ENCODE measurements at regions not wholly inside any gene's neighbourhood (a gene's known extent, or its start where the extent isn't known, plus 50 kb on each side); places are given as distances from the start of the nearest gene placed in this dataset.

DNA sequence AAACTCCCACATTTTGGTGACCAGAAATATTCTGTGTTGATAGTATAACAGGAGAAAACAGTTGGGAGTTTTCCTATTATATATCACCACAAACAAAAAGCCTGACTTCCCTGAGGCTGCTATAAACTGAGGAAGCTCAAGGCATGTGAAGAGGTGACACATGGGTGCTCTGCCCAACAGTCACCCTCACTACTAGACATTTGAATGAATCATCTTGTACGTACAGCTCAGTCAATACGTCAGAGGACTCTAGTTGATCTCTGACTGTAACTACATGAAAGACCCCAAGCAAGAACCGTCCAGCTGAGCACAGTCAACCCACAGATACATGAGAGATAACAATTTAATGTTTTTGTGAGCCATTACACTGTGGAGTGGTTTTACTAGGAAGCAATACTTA is 338.3 kb upstream of the ATP11B start:
- DNase-seq (ENCODE audit: low read depth) = no peak

DNA sequence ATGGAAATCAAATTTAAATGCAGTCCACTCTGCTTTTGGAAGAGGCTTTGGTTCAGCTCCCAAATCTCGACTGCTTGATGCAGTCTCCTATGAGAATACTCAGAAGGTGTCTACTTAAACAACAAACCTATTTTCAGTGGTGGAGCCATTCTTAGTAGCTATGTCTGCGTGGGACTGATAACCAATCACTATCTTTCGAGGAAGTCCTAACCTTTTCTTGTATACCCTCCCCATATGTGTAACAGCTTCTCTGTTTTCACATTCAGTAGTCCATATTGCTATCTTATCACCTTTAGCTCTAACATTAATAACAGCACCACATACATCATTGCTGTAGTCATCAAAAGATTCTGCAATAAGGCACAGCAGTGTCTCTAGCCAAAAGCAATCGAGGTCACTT is 333.0 kb upstream of the ATP11B start:
- no peak for DNase-seq (ENCODE audit: low read depth)

DNA sequence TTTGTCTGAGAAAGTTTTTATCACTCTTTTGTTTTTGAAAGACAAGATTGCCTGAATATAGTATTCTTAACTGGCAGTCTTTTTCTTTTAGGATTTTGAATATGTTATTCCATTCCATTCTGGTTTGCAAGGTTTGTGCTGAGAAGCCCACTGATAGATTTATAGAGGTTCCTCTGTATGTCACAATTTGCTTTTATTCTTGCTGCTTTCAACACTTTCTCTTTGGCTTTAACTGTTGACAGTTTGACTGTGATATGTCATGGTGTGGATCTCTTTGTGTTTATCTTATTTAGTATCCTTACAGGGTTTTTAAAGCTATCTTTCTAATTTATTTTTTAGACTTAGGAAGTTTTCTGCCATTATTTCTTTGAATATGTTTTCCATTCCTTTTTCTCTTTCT is 331.2 kb upstream of the ATP11B start:
- DNase-seq (ENCODE audit: low read depth) = no peak

DNA sequence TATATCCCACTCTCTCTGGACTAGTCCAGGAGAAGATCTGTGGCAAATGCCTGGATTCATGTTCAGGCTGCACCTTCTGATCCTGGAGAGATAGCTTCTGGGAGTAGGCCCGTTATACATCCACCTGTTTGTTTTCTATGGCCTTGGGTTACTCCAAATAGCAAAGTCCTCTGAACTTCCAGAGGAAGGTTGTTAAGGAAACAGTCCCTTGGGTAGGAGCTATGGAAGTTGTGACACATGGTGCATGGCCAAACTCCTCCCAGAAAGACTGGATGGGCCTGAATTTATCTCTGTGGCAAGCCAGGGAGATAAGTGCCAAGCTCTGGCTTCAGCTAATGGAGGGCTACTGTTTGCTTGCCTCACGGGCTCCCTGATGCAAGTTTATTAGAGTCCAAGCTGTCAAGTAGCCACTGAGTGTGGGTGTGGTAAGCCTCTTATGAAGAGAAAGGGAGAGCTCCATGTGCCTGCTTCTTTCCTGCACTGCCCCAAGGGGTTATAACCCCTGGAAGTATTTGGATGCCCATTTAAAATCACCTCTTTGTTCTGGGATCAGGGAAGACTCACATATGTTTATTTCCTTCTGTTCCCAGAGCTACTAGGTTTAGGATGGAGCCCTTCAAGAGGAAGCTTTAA is 328.7 kb upstream of the ATP11B start:
- no peak for DNase-seq (ENCODE audit: low read depth)

DNA sequence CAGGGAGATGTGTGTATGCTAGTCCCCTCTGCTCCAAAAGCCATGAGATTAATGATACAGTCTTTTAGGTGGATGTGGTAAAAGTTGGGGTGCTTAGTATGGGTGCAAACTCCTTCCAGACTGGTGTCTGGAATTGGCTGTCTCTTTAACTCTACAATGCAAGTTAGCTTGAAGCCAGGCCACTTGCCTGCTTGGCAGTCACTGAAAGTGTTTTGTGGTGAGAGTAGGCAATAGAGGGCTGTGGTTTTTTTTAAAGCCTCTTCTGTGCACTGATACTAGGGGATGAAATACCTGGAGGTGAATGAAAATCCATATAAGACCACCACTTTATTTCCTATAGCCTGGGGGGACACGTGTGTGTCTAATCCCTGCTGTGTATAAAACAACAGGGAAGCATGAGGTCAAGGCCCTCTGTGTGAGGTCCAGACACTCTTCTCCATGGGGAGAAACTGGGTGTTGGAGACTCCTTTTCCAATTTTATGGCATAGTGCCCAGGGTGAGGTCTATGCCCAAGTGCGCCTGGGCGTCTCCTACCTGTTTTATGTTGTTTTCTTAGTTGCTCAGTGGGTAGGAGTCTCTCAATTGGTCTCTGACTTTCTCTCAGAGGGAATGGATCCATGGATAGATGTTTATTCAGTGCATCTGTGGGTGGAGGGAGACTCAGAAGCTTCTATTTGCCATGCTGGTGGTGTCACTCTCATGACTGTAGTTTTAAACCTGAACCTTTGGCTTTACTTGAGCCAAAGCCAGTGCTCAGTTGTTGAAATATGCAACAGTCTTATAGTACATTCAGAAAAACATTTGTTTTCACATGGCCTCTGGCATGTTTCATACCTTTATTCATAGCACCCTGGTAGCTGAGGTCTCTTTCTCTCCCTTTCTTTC is 327.8 kb upstream of the ATP11B start:
- no peak for DNase-seq (ENCODE audit: low read depth)

DNA sequence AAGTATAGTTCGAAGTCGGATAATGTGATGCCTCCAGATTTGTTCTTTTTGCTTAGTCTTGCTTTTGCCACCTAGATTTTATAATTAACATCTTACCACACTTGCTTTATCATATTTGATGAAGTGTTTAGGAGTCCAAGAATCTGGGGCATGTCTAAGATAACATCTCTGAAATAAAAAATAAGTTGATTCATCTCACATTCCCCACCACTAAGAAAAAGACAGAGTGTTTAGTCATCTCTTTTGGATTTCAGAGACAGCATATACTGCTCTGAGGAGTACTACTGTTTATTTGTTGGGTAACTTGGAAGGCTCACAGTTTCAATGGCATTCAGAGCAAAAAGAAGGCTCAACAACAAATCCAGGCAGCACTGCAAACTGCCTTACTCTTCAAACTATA is 324.2 kb upstream of the ATP11B start:
- no peak for DNase-seq (ENCODE audit: low read depth)

DNA sequence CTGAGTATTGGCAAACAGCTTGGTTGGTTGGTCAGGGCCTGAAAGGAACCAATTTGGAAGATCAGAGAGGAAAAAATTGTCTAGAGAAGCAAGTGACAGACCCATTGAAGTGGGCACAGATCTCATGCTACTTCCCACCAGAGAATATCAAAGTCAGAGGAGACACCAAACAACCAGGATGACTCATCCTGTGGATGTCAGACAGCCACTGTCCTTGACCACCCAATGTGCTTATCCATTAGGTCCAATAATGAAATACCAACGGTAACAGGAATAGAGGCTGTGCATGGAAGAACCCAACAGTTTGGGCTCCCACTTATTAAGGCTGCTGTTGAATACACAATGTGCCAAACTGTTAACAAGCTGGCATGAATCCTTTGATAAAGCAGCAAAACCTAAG is 323.1 kb upstream of the ATP11B start:
- no peak for DNase-seq (ENCODE audit: low read depth)

DNA sequence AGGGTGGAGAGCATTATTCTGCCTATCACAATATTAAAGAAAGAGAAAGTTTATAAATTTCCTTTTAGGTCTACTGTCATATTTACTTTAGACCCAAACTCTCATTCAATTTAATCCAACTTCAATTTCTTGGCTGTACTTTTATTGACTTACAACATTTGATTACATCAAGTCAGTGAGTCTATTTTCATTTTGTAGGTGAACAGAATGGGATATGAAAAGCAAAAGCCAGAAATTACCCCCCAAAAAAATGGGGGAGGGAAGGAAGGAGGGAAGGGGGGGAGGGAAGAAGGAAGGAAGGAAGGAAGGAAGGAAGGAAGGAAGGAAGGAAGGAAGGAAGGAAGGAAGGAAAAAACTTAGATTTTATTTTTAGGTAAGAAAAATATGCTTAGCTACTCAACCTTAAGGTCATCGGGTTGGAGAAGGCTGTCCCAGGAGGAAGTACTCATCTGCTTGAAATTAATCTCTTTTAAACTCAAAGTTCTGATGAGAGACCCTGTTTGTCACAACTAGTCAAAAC is 320.1 kb upstream of the ATP11B start:
- DNase-seq (ENCODE audit: low read depth) = no peak

DNA sequence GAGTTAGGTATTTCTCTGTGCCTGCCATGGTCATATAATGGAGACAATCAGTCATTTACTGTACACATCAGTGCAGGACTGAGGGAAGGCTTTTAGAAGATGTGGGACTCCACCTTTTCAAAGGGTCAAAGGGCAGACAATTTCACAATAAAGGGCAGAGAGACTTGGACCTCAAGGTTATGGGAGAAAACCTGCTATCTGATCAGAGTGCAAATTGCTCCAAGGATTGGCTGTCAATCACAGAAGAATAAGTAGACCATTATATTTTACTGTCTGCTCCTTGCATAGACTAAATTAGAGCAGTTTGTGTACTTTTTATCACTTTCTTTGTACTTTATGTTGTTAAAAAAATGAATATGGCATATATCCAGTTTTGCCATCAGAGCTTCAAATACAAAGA is 314.9 kb upstream of the ATP11B start:
- DNase-seq (ENCODE audit: low read depth) = no peak

DNA sequence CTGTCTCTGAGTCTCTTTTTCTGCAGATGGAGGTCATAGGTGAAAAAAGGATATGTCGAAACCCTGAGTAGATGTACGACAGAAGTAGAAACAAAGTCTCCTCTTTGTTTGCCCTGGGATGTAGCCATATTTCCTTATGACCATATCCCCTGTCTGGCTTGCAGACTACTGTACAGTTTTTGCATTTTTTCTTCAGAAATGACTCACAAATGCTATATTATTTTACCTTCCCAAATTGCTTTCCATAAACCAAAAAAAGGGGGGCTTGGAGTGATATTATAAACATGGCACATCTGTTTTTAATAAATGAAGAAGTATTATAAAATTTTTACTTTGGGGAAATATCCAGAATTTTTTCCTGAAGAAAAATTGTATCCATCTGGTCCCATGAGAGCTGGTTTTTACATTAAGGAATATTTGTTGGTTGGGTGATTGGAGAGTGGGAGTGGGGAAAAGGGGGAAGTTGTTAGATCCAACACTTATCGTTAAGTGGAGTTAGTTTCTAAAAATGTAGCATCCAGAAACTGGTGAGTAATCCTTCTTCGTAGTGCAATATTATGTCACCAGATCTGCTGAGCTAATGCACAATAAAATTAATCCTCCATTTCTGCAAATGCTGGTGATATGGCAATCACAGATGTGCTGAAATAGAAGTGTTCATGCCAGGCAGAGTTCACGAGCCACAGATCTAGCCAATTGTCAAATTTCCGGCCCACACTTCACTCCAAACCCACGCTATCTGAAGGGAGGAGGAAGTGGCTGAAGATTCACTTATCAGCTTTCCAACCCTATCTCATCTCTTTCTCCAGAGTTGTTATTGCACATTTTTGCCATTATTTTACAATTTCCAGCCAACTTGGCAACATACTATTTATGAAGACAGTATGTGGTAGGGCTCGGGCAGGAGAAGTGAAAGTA is 313.6 kb upstream of the ATP11B start:
- DNase-seq (ENCODE audit: low read depth) = no peak

DNA sequence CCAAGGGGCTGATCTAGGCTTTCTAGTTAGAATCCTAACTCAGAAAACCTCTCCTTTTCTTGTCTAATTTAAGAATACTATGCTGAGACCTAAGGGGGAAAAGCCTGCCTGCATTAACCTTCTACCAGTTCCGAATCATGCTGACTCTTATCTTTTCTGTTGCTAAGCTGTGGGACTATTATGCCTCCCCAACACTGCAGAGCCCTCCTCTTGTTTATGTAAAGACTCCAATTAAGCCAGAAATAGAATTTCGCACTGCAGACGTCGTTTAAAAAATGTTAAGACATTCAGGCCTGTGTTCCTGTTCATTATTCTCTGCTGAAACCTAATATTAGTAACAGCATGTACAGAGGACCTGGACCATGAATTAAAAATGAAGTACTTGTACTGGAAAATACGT is 310.6 kb upstream of the ATP11B start:
- no peak for DNase-seq (ENCODE audit: low read depth)

DNA sequence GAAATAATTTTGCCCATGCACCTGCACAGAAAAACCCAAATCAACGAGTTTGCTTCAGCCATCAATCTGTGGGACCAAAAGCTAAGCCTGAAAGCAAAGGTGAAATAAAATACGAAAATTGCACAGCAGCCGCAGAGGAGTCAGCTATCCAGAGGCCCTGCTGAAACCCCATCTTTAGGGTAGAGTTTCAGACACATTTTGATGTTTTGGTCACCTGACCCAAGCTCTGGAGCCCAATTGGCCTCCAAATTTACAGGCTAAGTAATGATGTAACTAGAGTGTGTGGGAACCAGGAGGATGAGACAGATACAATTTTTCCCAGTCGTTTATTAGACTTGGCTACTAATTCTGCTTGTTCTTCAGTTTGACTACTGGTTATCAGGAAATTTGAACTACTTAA is 308.6 kb upstream of the ATP11B start:
- no peak for DNase-seq (ENCODE audit: low read depth)

DNA sequence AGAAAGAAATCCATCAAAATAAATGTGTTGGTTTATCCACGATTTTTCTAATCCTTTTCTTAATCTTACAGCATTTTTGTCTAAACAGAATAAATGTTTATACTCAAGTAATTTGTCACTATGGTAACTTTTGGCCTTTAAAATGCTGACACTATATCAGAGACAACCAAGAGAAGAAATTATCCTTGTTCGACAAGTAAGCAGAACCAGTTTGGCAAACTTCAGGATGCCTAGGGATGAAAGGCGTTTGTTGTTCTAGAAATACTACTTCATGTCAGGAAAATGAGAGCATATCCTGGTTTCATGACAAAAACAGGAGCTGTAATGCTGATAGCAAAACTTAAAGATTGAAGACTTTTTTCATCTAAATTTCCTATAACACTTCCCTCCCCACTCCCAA is 308.0 kb upstream of the ATP11B start:
- no peak for DNase-seq (ENCODE audit: low read depth)

DNA sequence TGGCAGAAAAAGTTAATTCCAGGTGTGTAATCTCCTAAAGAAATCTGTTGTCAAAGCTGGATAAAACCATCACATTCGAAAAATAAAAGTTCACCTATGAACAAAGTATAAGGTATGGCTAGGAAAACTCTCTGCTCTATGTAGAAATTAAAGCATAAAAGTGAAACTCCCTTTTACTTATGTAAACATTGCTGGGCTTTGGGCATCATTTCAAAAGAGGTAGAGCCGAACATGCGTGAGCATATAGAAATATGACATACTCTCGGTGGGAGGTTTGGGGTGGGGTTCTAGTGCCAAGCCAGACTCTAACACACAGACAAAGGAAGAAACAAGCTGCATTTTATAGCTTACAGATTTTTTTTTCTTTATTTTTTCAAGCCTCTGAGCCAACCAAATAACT is 306.8 kb upstream of the ATP11B start:
- no peak for DNase-seq (ENCODE audit: low read depth)

DNA sequence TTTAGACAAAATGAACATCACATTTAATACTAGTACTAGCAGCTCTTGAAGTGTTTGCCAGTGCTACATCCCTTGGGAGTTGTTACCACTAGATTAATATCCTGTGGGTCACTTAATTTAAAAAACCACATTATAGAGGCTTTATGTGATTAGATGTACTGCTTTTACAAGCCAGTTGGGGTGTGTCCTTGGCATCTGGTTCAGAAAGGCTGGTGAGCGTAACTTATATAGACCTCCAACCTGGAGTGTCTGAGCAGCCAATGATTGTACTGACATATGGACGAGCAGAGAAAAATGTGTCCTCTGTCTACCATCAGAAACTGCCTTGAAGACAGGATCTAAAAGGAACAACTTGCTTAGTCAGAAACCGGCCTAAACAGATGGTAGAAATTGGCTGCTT is 306.2 kb upstream of the ATP11B start:
- DNase-seq (ENCODE audit: low read depth) = no peak

DNA sequence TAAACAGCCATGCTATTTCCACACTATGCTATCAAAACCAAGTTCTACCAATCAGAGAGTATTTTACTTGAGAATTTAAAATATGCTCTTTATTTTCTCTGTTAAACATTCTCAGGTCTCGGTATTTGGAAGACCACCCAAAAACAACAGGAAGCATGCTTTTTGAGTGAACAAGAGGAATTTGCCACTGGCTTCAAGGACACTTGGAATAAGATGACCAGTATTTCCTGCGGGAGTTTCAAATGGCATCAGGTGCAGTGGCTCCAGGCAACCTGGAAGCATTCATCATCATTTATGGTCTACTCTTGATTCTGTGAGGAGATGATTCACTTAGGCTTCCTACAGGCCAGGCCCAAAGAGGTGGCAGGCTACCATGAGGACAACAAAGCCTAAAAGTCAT is 305.7 kb upstream of the ATP11B start:
- no peak for DNase-seq (ENCODE audit: low read depth)

DNA sequence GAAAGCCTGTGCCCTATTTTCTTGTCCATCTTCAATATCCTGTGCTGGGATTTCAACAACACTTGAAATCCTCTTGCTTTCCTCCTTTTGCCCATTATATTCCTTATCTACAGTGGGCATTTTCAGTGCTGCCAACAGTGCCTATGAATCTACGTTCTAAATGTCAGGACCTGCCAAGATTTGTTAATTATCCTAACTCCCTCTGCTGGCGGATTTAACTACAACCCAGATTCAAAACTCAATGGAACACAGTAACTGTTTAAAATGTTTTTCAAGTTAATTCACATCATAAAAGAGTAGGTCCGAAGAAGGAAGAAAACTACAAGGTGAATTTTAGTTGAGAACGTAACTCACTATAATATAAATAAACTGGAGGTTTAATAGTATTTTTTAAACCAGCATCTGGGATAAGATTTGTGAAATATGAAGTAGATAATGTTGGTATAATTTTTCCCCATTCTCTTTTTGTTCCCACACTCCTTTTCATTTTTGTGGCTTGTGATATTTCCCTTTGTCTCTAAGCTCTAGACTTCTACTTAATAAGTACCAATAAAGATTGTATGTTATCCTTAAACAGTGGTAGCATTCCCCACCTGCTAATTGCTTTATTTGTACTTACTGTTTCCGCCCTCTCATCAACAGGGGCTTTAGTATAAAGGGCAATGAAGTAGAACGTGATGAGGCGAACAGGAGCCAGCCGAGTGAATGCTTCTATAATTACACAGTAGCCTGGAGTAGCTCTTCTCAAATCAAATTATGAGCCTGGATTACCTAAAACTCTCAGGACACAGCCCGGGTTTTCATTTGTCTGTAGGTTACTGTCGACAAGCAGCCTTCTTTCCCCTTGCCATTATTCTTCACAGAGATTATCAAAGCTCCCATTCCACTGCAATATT is 302.5 kb upstream of the ATP11B start:
- DNase-seq (ENCODE audit: low read depth) = no peak

DNA sequence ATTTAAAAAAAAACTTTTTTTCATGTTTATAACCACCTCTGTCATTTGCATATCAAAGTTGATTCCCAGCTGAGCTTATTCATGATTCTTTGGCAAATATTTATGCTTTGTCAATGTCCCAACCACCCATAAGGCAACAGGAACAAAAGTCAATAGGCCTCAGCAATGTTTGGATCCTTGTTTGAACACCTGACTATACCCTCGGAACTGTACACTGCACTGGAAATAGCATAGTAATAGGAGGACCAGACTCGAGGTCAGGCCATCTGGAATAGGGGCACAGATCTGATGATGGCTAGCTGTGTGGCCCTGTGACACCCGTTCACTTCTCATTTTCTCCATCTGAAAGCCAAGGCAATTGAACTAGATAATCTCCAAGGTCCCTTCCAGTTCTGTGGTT is 301.7 kb upstream of the ATP11B start:
- no peak for DNase-seq (ENCODE audit: low read depth)

DNA sequence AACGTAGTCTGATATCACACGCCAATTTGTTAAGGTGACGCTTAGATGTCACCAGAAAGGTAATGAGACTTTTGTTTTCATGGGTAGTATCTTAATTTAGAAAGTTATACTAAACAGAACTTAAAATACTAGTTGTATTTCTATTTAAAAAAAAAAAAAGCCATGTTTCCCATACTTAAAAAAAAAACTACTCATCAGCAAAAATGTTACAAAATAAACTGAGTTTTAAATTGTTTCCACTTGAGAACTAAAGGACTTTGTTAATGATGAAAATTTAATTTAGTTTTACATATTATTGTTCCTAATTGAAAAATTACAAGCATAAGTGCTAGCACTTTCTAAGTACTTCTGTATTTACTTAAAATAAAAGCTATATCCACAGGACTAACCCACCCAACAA is 300.8 kb upstream of the ATP11B start:
- no peak for DNase-seq (ENCODE audit: low read depth)

DNA sequence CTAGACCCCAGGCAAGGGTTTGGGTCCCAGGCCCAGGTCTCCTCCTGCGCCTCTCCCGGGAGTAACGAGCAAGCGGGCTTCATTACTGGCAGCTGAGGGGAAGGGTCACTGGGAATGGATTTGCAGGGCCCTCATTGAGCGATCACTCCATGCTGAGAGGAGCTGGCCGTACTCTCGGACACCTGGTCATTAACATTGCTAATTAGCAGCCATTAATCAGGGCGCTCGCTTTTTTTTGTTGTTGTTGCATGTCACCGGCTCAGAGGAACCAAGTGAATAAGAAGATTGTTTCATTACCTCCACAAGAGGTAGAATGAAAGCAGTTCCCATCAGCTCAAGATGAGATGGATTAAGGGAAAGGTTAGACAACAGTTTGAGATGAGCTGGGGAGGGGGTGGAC is 293.0 kb upstream of the ATP11B start:
- DNase-seq (ENCODE audit: low read depth) = no peak

DNA sequence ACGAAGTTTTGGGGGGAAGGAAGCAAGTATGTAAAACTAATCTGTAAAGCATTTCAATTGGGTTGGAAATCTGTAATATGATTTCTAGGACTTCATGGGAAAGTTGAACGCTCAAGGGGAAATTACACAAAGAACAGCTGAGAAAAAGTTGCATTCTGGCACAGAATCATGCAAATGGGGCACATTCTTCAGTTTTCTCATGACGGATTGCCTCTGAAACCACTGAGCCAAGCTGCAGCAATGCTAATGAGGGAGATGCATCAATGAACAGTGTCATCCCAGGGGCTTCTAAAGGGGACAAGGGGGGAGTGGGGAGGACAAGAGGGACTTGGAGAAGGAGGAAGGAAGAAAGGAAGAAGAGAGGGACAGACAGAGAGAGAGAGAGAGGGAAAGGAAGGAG is 291.4 kb upstream of the ATP11B start:
- no peak for DNase-seq (ENCODE audit: low read depth)

DNA sequence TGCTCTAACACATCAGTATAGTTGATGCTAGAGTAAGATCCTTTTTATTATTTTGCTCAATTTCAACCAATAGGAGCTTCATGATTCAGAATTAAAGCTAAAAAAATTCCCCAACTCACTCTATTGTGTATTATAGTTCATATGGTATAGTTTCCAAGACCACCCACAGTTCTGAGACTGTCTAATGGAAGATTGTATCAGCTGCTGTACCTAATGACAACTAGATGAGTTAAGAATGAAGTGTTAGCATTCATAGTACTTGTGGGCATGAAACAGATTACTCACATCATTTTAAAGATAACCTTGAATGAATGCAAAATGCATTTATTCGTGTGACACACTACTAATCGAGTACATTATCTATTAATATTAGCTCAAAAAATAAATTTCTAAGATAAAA is 289.9 kb upstream of the ATP11B start:
- DNase-seq (ENCODE audit: low read depth) = no peak
